SKM-1 treated with dmso at 0.1 percent for 144 hours (cell line): ENCODE measurements at regions not wholly inside any gene's neighbourhood (a gene's known extent, or its start where the extent isn't known, plus 50 kb on each side); places are given as distances from the start of the nearest gene placed in this dataset.

Experiments used
- DNase-seq: peaks from one replicate; lab custom pipeline; 2025; ENCODE audit not compliant: unreplicated experiment; lab: John Stamatoyannopoulos, UW

- DNase-seq: peak; percentile 41
Observed at GRCh38 chr19:34096020-34096915, 76.0 kb upstream of the LSM14A start.

- peak; percentile 84 for DNase-seq
Observed at GRCh38 chr19:34104096-34104495, 68.2 kb upstream of the LSM14A start.

- DNase-seq: no peak
Observed at GRCh38 chr19:34104557-34104956, 67.7 kb upstream of the LSM14A start.

- DNase-seq: no peak
Observed at GRCh38 chr19:34109596-34109995, 62.7 kb upstream of the LSM14A start.

- DNase-seq: no peak
Observed at GRCh38 chr19:34118879-34119748, 53.2 kb upstream of the LSM14A start.

GRCh38 chr19:34120141-34120540, 52.2 kb upstream of the LSM14A start:
- no peak for DNase-seq

GRCh38 chr19:34120846-34121639, 51.3 kb upstream of the LSM14A start:
- DNase-seq: peak; percentile 52
